ENCODE measurements at regions not wholly inside any gene's neighbourhood (a gene's known extent, or its start where the extent isn't known, plus 50 kb on each side); places are given as distances from the start of the nearest gene placed in this dataset.

GRCh38 chr12:23025372-23026016 lies 400.5 kb downstream of the ETNK1 start:
- TF ChIP-seq CTCF (IDR thresholded peaks at IDR 0.05): no peak
- no peak for TF ChIP-seq RAD21 (conservative IDR thresholded peaks at IDR 0.05 in 1 of 2, IDR thresholded peaks at IDR 0.05 in 1 of 2)
- TF ChIP-seq POLR2A (IDR thresholded peaks at IDR 0.05; ENCODE audit: low read length): no peak
- TF ChIP-seq SREBF2 (IDR thresholded peaks at IDR 0.05): no peak
- no peak for TF ChIP-seq BHLHE40 (IDR thresholded peaks at IDR 0.05; ENCODE audit: low read depth, low read length)
- no peak for TF ChIP-seq PHF8 (IDR thresholded peaks at IDR 0.05; ENCODE audit: borderline replicate concordance, low read depth)
- no peak for TF ChIP-seq ZC3H11A (IDR thresholded peaks at IDR 0.05)

Measured in A549 (cell line).